ENCODE measurements at regions not wholly inside any gene's neighbourhood (a gene's known extent, or its start where the extent isn't known, plus 50 kb on each side); places are given as distances from the start of the nearest gene placed in this dataset.

DNA sequence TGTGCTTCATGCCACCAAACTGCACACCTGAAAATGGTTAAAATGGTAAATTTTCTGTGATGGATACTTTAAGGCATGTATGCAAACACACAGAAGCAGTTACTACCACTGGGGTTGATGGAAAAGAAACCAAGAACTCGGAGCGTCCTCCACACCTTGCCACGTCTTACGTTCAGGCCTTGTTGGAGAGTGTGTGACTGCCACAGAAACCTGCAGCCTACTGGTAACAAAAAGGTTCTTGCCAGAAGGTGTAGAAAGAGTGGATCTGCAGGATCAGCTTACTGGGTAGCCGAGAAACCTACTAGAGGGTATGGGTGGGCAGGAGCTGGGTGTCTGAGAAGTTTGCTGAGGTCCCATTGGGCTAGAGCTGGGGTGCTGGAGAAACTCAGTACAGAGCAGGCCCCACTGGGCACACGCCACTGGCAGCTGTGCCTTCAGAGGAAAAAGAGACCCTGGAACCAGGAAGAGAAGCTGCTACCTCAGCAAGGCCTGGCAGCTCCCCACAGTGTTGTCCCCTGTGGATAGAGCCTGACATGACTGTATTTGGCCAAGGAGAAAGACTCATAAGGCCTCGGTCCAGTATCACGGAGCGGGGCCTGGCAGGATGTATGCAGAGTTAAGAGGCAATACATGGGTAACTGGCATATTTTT, 204.6 kb downstream of the SEC14L1 start:
- Histone ChIP-seq H3K27me3 (ENCODE audit: control insufficient read depth, insufficient read depth, low read length) (no peaks in the 10 kb centered on the region), H3K9me3 (replicated peaks; ENCODE audit: control insufficient read depth, low read depth, low read length) (peaks cover 2% of the 10 kb centered on the region), H3K4me3 (ENCODE audit: low read length) (no peak overlapping the region), H3K36me3 (ENCODE audit: control insufficient read depth, insufficient read depth, low read length) (no peaks in the 10 kb centered on the region), H3K27ac (ENCODE audit: low read length) (no peak overlapping the region), H3K4me1 (ENCODE audit: control insufficient read depth, insufficient read depth, low read length) (peaks cover 16% of the 10 kb centered on the region)
- DNase-seq = no peak
- 64% methylated on average over 9 of the region's 9 CpGs for WGBS (ENCODE audit: insufficient coverage)

DNA sequence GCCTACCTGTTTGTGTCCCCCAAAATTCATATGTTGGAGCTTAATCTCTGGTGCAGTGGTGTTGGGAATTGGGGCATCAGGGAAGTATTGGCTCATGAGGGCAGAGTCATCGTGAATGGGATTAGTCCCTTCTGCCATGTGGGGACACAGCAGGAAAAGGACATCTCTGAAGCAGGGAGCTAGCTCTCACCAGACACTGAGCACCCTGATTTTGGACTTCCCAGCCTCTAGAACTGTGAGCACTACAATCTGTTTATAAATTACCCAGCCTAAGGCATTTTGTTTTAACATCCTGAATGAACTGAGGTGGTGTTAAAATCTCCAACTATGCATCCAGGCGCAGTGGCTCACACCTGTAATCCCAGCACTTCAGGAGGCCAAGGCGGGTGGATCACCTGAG, 206.0 kb downstream of the SEC14L1 start:
- Histone ChIP-seq H3K27ac (ENCODE audit: low read length) (no peak overlapping the region), H3K36me3 (ENCODE audit: control insufficient read depth, insufficient read depth, low read length) (no peaks in the 10 kb centered on the region), H3K4me3 (ENCODE audit: low read length) (no peak overlapping the region), H3K4me1 (ENCODE audit: control insufficient read depth, insufficient read depth, low read length) (peaks cover 26% of the 10 kb centered on the region), H3K27me3 (ENCODE audit: control insufficient read depth, insufficient read depth, low read length) (no peaks in the 10 kb centered on the region), H3K9me3 (replicated peaks; ENCODE audit: control insufficient read depth, low read depth, low read length) (peaks cover 2% of the 10 kb centered on the region)
- DNase-seq = no peak
- 85% methylated on average over 3 of the region's 3 CpGs for WGBS (ENCODE audit: insufficient coverage)

DNA sequence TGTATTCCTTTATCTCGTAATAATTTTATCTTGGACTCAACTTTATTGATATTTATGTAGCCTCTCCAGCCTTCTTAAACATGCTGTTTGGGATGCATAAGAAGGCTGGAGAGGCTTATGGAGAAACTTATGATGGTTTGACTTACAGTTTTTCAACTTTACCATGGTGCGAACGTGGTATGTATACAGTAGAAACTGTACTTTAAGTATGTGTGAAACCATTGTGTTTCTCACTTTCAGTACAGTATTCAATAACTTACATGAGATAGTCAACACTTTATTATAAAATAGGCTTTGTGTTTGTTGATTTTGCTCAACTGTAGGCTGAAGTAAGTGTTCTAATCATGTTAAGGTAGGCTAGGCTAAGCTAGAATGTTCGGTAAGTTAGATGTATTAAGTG, 206.8 kb downstream of the SEC14L1 start:
- no CpG with 5 or more reads among the region's 4 CpGs for WGBS (ENCODE audit: insufficient coverage)
- H3K4me1 ChIP-seq (ENCODE audit: control insufficient read depth, insufficient read depth, low read length) = peaks cover 29% of the 10 kb centered on the region
- H3K27ac ChIP-seq (ENCODE audit: low read length) = no peak overlapping the region
- no peaks in the 10 kb centered on the region for H3K27me3 ChIP-seq (ENCODE audit: control insufficient read depth, insufficient read depth, low read length)
- no peak overlapping the region for H3K4me3 ChIP-seq (ENCODE audit: low read length)
- H3K36me3 ChIP-seq (ENCODE audit: control insufficient read depth, insufficient read depth, low read length) = no peaks in the 10 kb centered on the region
- DNase-seq = no peak
- peaks cover 2% of the 10 kb centered on the region for H3K9me3 ChIP-seq (replicated peaks; ENCODE audit: control insufficient read depth, low read depth, low read length)

DNA sequence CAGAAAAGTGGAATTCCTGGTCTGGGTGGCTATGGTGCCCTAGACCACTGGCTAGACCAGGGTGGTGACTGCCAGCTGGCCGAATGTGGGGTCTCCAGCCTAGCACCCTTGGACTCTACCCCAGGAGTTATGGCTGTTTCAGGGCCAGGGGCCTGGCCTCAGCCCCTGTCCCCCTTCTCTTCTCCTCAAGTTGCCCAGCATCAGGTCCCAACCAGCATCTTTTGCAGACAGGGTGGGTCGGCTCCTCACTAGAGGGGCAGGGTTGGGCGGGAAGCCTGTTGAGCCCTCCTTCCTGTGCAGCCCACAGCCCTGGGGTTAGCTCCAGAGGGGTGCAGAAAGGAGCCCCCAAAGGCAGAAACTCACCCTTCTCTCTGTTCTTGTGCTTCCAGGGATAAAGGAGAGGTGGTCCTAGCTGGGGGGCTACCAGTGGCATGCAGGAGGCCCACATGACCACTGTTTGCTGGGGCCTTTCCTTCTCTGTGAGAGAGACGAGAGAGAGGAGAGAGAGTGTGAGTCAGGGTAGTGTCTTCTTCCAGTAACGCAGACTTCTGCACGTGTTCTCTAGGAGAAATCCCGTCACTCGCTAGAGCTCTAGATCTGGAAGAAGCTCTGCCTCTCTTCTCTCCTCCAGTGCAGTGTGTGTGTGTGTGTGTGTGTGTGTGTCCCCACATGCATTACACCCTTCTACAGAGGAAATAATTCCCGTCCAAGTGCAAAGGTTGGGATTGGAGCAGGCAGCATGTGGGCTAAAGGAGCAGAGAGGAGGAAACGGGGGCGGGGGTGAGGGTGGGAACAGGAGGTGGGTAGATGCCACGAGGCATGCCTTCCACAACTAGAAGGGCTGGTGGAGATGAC, 209.4 kb downstream of the SEC14L1 start:
- H3K9me3 ChIP-seq (replicated peaks; ENCODE audit: control insufficient read depth, low read depth, low read length) = no peaks in the 10 kb centered on the region
- 49% methylated on average over 3 of the region's 12 CpGs for WGBS (ENCODE audit: insufficient coverage)
- H3K4me3 ChIP-seq (ENCODE audit: low read length) = no peak overlapping the region
- H3K36me3 ChIP-seq (ENCODE audit: control insufficient read depth, insufficient read depth, low read length) = no peaks in the 10 kb centered on the region
- peak overlapping the region; percentile 60 for H3K27ac ChIP-seq (ENCODE audit: low read length)
- DNase-seq = peak; percentile 94
- no peaks in the 10 kb centered on the region for H3K27me3 ChIP-seq (ENCODE audit: control insufficient read depth, insufficient read depth, low read length)
- peaks cover 54% of the 10 kb centered on the region for H3K4me1 ChIP-seq (ENCODE audit: control insufficient read depth, insufficient read depth, low read length)

DNA sequence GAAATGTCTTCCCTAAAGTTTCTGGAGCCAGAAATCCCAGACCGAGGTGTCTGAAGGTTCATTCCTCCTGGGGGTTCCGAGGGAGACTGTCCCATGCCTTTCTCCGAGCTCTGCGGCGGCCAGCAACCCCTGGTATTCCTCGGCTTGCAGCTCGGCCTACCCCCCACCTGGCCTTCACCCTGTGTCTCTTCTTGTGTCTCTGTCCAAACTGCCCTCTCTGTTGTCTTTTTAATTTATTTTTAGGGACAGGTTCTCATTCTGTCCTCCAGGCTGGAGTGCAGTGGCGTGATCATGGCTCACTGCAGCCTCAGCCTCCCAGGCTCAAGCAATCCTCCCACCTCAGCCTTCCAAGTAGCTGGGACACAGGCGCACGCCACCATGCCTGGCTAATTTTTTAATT, 211.7 kb downstream of the SEC14L1 start:
- Histone ChIP-seq H3K4me1 (ENCODE audit: control insufficient read depth, insufficient read depth, low read length) (peaks cover 63% of the 10 kb centered on the region), H3K4me3 (ENCODE audit: low read length) (no peak overlapping the region), H3K27me3 (ENCODE audit: control insufficient read depth, insufficient read depth, low read length) (no peaks in the 10 kb centered on the region), H3K27ac (ENCODE audit: low read length) (no peak overlapping the region), H3K36me3 (ENCODE audit: control insufficient read depth, insufficient read depth, low read length) (no peaks in the 10 kb centered on the region), H3K9me3 (replicated peaks; ENCODE audit: control insufficient read depth, low read depth, low read length) (no peaks in the 10 kb centered on the region)
- 83% methylated on average over 5 of the region's 10 CpGs for WGBS (ENCODE audit: insufficient coverage)
- DNase-seq = no peak

DNA sequence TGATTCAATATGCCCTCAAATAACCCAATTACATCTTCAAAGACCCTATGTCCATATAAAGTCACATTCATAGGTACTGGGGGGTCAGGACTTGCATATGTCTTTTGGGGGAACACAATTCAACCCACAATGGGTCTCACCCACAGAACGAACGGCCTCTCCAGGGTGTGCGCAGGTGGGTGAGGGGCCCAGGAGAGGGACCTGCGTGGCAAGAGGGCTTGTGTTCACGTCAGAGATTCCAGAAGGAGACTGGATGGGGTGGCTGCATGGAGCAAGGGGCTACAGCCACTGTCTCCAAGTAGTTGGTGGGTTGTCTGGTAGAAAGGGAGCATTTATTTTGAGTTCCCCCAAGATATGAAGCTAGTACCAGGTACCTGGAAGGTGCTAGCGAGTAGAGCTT, 212.2 kb downstream of the SEC14L1 start:
- H3K9me3 ChIP-seq (replicated peaks; ENCODE audit: control insufficient read depth, low read depth, low read length) = no peaks in the 10 kb centered on the region
- H3K27me3 ChIP-seq (ENCODE audit: control insufficient read depth, insufficient read depth, low read length) = no peaks in the 10 kb centered on the region
- H3K4me3 ChIP-seq (ENCODE audit: low read length) = no peak overlapping the region
- H3K27ac ChIP-seq (ENCODE audit: low read length) = no peak overlapping the region
- WGBS (ENCODE audit: insufficient coverage) = 96% methylated on average over 3 of the region's 6 CpGs
- H3K4me1 ChIP-seq (ENCODE audit: control insufficient read depth, insufficient read depth, low read length) = peaks cover 63% of the 10 kb centered on the region
- H3K36me3 ChIP-seq (ENCODE audit: control insufficient read depth, insufficient read depth, low read length) = no peaks in the 10 kb centered on the region
- no peak for DNase-seq

DNA sequence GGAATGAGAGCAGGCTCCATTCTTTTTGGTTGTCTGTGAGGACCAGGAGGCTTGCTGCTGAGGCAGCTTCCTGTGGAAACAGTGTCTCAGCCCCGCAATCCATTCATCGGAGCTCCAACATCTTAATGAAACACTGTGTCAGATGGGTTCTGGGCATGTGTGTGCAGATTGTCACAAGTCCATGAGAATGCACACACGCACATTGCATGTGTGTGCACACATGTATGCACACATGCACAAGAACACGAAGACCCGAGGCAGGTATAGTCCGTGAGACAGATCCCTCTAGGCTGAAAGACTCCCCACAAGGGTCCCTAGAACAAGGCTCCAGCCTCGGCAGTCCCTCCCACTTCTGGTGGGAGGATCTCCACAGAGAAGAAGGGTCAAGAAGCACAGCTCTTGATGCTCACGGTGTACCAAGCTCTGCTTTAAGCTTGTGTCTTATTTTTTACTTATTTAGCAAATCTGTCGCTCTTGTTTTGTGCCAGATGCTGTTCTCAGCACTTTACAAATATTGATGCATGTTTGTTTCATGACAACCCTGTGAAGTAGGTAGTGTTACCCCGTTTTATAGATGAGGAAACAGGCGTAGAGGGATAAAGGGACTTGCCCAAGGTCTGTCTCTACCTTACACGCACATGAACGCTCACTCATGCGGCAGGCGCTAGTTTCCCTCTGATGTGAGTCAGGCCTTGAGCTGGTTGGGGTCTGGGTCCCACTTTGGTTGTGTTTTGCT, 213.1 kb downstream of the SEC14L1 start:
- Histone ChIP-seq H3K27ac (ENCODE audit: low read length) (peak overlapping the region; percentile 92), H3K36me3 (ENCODE audit: control insufficient read depth, insufficient read depth, low read length) (no peaks in the 10 kb centered on the region), H3K27me3 (ENCODE audit: control insufficient read depth, insufficient read depth, low read length) (no peaks in the 10 kb centered on the region), H3K4me3 (ENCODE audit: low read length) (no peak overlapping the region), H3K9me3 (replicated peaks; ENCODE audit: control insufficient read depth, low read depth, low read length) (no peaks in the 10 kb centered on the region), H3K4me1 (ENCODE audit: control insufficient read depth, insufficient read depth, low read length) (peaks cover 63% of the 10 kb centered on the region)
- 63% methylated on average over 3 of the region's 15 CpGs for WGBS (ENCODE audit: insufficient coverage)
- DNase-seq = peak; percentile 36

DNA sequence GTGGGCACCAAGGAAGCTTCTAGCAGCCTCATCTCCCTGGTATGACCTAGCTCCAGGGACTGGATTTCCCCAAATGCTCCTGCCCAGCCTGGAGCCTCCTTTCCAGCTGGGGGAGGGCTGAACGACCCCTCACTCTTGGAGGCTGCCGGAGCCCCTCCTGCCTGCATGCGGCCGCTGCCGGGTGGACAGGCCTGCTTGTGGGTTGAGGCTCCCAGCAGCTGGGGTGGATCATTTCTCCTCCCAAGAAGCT, 213.6 kb downstream of the SEC14L1 start:
- no peak for DNase-seq
- Histone ChIP-seq H3K4me3 (ENCODE audit: low read length) (no peak overlapping the region), H3K9me3 (replicated peaks; ENCODE audit: control insufficient read depth, low read depth, low read length) (no peaks in the 10 kb centered on the region), H3K27me3 (ENCODE audit: control insufficient read depth, insufficient read depth, low read length) (no peaks in the 10 kb centered on the region), H3K4me1 (ENCODE audit: control insufficient read depth, insufficient read depth, low read length) (peaks cover 68% of the 10 kb centered on the region), H3K36me3 (ENCODE audit: control insufficient read depth, insufficient read depth, low read length) (no peaks in the 10 kb centered on the region), H3K27ac (ENCODE audit: low read length) (peak overlapping the region; percentile 92)
- 58% methylated on average over 5 of the region's 5 CpGs for WGBS (ENCODE audit: insufficient coverage)

DNA sequence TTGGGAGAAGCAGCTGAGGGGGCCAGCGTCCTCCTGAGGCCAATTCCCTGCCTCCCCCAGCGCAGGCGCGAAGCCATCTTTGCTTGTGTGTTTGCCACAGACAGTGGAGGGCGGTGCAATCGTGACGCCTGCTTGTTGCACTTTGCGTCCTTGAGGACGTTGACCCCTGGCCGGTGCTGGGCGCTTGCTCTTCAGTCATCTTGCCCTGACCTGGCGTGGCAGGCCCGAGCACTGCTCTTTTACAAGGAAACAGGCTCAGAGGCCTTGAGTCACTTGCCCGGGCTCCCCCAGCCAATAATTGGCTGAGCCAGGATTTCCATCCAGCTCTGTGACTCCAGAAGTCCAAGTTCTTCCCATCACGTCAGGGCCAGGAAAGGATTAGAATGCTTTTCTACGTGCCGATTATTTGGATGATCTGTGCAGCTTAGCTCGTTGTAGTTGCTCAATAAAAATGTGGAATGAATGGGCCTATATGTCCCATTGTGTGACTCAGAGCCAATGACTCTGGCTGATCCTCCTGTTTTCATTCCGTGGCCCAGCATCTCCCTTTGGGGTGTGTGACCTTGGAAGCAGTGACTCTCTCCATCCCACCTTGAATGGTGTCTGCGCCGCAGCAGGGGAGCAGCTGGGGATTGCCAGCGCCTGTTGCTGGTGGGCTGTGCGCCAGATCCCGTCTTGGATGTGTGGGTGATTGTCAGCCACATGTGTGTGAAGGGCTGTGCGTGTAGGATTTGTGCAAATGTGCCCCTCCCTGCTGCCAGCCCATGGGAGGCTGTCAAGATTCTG, 214.1 kb downstream of the SEC14L1 start:
- Histone ChIP-seq H3K4me1 (ENCODE audit: control insufficient read depth, insufficient read depth, low read length) (peaks cover 66% of the 10 kb centered on the region), H3K4me3 (ENCODE audit: low read length) (no peak overlapping the region), H3K27ac (ENCODE audit: low read length) (peak overlapping the region; percentile 92), H3K9me3 (replicated peaks; ENCODE audit: control insufficient read depth, low read depth, low read length) (no peaks in the 10 kb centered on the region), H3K36me3 (ENCODE audit: control insufficient read depth, insufficient read depth, low read length) (no peaks in the 10 kb centered on the region), H3K27me3 (ENCODE audit: control insufficient read depth, insufficient read depth, low read length) (no peaks in the 10 kb centered on the region)
- 38% methylated on average over 17 of the region's 25 CpGs for WGBS (ENCODE audit: insufficient coverage)
- peak; percentile 95 for DNase-seq

Measured in muscle of leg (tissue), 3 donors.